ENCODE measurements at regions not wholly inside any gene's neighbourhood (a gene's known extent, or its start where the extent isn't known, plus 50 kb on each side); places are given as distances from the start of the nearest gene placed in this dataset.

DNA sequence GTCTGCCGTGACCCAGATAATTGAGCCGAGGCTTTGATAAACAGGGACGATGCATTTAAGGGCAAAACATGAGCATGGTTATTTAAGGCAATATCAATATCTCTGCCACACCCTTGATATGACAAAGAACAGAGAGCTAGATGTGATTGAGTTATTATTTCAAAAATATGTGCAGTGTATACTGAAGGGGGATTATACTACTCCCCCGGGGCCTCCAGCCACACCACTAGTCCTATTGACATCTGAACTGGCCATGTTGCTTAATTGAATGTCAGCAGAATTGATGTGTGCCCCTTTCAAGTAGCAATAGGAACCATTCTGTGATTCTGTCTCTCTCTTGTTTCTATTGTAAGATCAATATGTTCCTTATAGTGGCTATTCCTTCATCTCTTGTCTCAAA lies 794.8 kb upstream of the SEL1L start:
- TF ChIP-seq, protein P1, sequence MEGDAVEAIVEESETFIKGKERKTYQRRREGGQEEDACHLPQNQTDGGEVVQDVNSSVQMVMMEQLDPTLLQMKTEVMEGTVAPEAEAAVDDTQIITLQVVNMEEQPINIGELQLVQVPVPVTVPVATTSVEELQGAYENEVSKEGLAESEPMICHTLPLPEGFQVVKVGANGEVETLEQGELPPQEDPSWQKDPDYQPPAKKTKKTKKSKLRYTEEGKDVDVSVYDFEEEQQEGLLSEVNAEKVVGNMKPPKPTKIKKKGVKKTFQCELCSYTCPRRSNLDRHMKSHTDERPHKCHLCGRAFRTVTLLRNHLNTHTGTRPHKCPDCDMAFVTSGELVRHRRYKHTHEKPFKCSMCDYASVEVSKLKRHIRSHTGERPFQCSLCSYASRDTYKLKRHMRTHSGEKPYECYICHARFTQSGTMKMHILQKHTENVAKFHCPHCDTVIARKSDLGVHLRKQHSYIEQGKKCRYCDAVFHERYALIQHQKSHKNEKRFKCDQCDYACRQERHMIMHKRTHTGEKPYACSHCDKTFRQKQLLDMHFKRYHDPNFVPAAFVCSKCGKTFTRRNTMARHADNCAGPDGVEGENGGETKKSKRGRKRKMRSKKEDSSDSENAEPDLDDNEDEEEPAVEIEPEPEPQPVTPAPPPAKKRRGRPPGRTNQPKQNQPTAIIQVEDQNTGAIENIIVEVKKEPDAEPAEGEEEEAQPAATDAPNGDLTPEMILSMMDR (IDR thresholded peaks at IDR 0.05) = no peak
- TF ChIP-seq GABPB1 (CRISPR knock-in tag; IDR thresholded peaks at IDR 0.05) (no peak), FOXP1 (CRISPR knock-in tag; IDR thresholded peaks at IDR 0.05; ENCODE audit: borderline replicate concordance) (no peak), NFE2L1 (CRISPR knock-in tag; IDR thresholded peaks at IDR 0.05) (no peak), ETV6 (CRISPR knock-in tag; IDR thresholded peaks at IDR 0.05) (no peak), ZNF232 (CRISPR knock-in tag; IDR thresholded peaks at IDR 0.05) (no peak), MAX (CRISPR knock-in tag; IDR thresholded peaks at IDR 0.05) (no peak), CREM (CRISPR knock-in tag; IDR thresholded peaks at IDR 0.05) (no peak), USF1 (CRISPR knock-in tag; IDR thresholded peaks at IDR 0.05) (no peak), ZBTB21 (CRISPR knock-in tag; IDR thresholded peaks at IDR 0.05; ENCODE audit: borderline replicate concordance) (no peak)
- TF ChIP-seq, protein P2, sequence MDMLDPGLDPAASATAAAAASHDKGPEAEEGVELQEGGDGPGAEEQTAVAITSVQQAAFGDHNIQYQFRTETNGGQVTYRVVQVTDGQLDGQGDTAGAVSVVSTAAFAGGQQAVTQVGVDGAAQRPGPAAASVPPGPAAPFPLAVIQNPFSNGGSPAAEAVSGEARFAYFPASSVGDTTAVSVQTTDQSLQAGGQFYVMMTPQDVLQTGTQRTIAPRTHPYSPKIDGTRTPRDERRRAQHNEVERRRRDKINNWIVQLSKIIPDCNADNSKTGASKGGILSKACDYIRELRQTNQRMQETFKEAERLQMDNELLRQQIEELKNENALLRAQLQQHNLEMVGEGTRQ (CRISPR knock-in tag; IDR thresholded peaks at IDR 0.05) = no peak

All from WTC11 (cell line).